ENCODE measurements at regions not wholly inside any gene's neighbourhood (a gene's known extent, or its start where the extent isn't known, plus 50 kb on each side); places are given as distances from the start of the nearest gene placed in this dataset.

- Histone ChIP-seq H2AFZ (ENCODE audit: low read length) (no peak overlapping the region), H3K36me3 (replicated peaks in 1 of 2; ENCODE audit: control insufficient read depth in 1 of 2, insufficient read depth in 2 of 2, low read length in 2 of 2) (no peaks in the 10 kb centered on the region), H3K27ac (ENCODE audit: extremely low read length, insufficient read depth, low read length) (no peak overlapping the region), H3K9ac (ENCODE audit: insufficient read depth, low read depth, low read length) (no peak overlapping the region), H3K4me3 (replicated peaks in 1 of 3; ENCODE audit: insufficient read depth in 1 of 3, low read depth in 2 of 3, low read length in 3 of 3) (no peak overlapping the region), H3K27me3 (ENCODE audit: control insufficient read depth in 1 of 2, insufficient read depth in 2 of 2, low read length in 2 of 2) (no peaks in the 10 kb centered on the region; a peak in 1 of 5 replicates), H3K79me2 (ENCODE audit: insufficient read depth, low read length) (no peaks in the 10 kb centered on the region), H4K20me1 (ENCODE audit: insufficient read depth, low read length) (no peaks in the 10 kb centered on the region), H3K9me3 (ENCODE audit: low read length) (no peaks in the 10 kb centered on the region), H3K4me1 (ENCODE audit: insufficient read depth, low read length) (no peaks in the 10 kb centered on the region), H3K4me2 (ENCODE audit: low read depth, low read length) (no peak overlapping the region)
- FAIRE-seq (no peak), DNase-seq (ENCODE audit: low spot score) (no peak), ATAC-seq (no peak)
- intact Hi-C loops (cut with micrococcal nuclease; ENCODE audit: unreplicated experiment): no loop called here
- in situ Hi-C loops (cut with HindIII; ENCODE audit: extremely low pct_ligation_motif_present, low pct_unique_long_range_greater_than_20kb): no loop called here
- WGBS (ENCODE audit: low lambda C conversion rate): 0% methylated on average over 1 of the region's 1 CpG
- TF ChIP-seq SMAD1 (CRISPR knock-in tag; IDR thresholded peaks at IDR 0.05; ENCODE audit: borderline replicate concordance, low read depth) (no peak), ZNF761 (CRISPR knock-in tag; conservative IDR thresholded peaks at IDR 0.05) (no peak)
- TF ChIP-seq, protein P1, sequence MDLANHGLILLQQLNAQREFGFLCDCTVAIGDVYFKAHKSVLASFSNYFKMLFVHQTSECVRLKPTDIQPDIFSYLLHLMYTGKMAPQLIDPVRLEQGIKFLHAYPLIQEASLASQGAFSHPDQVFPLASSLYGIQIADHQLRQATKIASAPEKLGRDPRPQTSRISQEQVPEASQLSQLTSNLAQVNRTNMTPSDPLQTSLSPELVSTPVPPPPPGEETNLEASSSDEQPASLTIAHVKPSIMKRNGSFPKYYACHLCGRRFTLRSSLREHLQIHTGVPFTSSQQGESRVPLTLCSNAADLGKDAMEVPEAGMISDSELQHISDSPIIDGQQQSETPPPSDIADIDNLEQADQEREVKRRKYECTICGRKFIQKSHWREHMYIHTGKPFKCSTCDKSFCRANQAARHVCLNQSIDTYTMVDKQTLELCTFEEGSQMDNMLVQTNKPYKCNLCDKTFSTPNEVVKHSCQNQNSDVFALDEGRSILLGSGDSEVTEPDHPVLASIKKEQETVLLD (CRISPR knock-in tag; IDR thresholded peaks at IDR 0.05; ENCODE audit: low read depth): no peak
- TF ChIP-seq, protein P2, sequence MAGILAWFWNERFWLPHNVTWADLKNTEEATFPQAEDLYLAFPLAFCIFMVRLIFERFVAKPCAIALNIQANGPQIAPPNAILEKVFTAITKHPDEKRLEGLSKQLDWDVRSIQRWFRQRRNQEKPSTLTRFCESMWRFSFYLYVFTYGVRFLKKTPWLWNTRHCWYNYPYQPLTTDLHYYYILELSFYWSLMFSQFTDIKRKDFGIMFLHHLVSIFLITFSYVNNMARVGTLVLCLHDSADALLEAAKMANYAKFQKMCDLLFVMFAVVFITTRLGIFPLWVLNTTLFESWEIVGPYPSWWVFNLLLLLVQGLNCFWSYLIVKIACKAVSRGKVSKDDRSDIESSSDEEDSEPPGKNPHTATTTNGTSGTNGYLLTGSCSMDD (CRISPR knock-in tag; IDR thresholded peaks at IDR 0.05): no peak
- POLR2A ChIA-PET: no interaction called here
- no TSS peak for BruUV-seq (replicated peaks)
- CTCF ChIA-PET (ENCODE audit: low intra/inter-chr PET ratio, low total read pairs): no interaction called here
These were observed 412.8 kb upstream of the NRSN1 start for GRCh38 chr6:23713211-23713610.

DNA sequence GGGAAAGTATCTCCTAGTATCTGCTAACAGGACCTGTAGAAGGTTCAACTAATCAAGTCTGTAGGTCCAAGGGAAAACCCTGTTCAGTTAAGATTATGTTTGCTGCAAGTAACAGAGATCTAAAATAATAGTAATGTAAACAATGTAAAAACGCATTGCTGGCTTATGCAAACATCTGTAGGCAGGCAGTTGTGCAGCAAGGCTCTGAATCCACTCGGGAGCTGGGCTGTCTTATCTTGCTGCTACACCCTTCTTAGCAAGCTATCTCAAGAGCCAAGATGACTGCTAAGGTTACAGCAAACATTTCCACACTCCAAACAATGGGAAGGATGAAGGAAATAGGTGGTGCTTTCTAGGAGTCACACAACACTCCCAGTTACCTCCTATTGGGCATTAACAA is 397.3 kb upstream of the NRSN1 start:
- no peak overlapping the region for H3K4me2 ChIP-seq (ENCODE audit: low read depth, low read length)
- TF ChIP-seq FOXO4 (CRISPR knock-in tag; conservative IDR thresholded peaks at IDR 0.05): no peak
- TF ChIP-seq RELA (CRISPR knock-in tag; IDR thresholded peaks at IDR 0.05): no peak
- no peak for TF ChIP-seq PHF8 (CRISPR knock-in tag; IDR thresholded peaks at IDR 0.05)
- no peak for TF ChIP-seq NCOA5 (CRISPR knock-in tag; IDR thresholded peaks at IDR 0.05)
- H3K4me3 ChIP-seq (replicated peaks in 1 of 3; ENCODE audit: insufficient read depth in 1 of 3, low read depth in 2 of 3, low read length in 3 of 3): no peak overlapping the region
- H3K36me3 ChIP-seq (replicated peaks in 1 of 2; ENCODE audit: control insufficient read depth in 1 of 2, insufficient read depth in 2 of 2, low read length in 2 of 2): no peaks in the 10 kb centered on the region
- no peak overlapping the region for H3K9ac ChIP-seq (ENCODE audit: insufficient read depth, low read depth, low read length)
- DNase-seq (ENCODE audit: low spot score) (no peak), ATAC-seq (no peak), FAIRE-seq (no peak)
- in situ Hi-C loops (cut with HindIII; ENCODE audit: extremely low pct_ligation_motif_present, low pct_unique_long_range_greater_than_20kb) (no loop called here), intact Hi-C loops (cut with micrococcal nuclease; ENCODE audit: unreplicated experiment) (no loop called here)
- no peaks in the 10 kb centered on the region for H3K27me3 ChIP-seq (ENCODE audit: control insufficient read depth in 1 of 2, insufficient read depth in 2 of 2, low read length in 2 of 2)
- POLR2A ChIA-PET: no interaction called here
- no peaks in the 10 kb centered on the region for H3K9me3 ChIP-seq (ENCODE audit: low read length)
- H3K79me2 ChIP-seq (ENCODE audit: insufficient read depth, low read length): no peaks in the 10 kb centered on the region
- no peaks in the 10 kb centered on the region for H3K4me1 ChIP-seq (ENCODE audit: insufficient read depth, low read length)
- H3K27ac ChIP-seq (ENCODE audit: extremely low read length, insufficient read depth, low read length): no peak overlapping the region
- BruUV-seq (replicated peaks): no TSS peak
- no peak overlapping the region for H2AFZ ChIP-seq (ENCODE audit: low read length)
- CTCF ChIA-PET (ENCODE audit: low intra/inter-chr PET ratio, low total read pairs): no interaction called here
- WGBS (ENCODE audit: low lambda C conversion rate): 0% methylated on average over 2 of the region's 2 CpGs
- H4K20me1 ChIP-seq (ENCODE audit: insufficient read depth, low read length): no peaks in the 10 kb centered on the region

Data from HepG2 (cell line).